ENCODE measurements at regions not wholly inside any gene's neighbourhood (a gene's known extent, or its start where the extent isn't known, plus 50 kb on each side); places are given as distances from the start of the nearest gene placed in this dataset.

GRCh38 chr20:10824750-10825500, 151.1 kb upstream of the JAG1 start:
- no peak for TF ChIP-seq FOXP2 (optimal IDR thresholded peaks at IDR 0.05; ENCODE audit: borderline replicate concordance, extremely low read depth, extremely low read length, insufficient read depth)
- no peak for TF ChIP-seq SIN3A (IDR thresholded peaks at IDR 0.05; ENCODE audit: borderline replicate concordance, insufficient read depth, low read length)
- TF ChIP-seq REST (IDR thresholded peaks at IDR 0.05; ENCODE audit: insufficient read depth in 1 of 2, low read depth in 2 of 2, low read length in 2 of 2): no peak
- TF ChIP-seq TAF1 (IDR thresholded peaks at IDR 0.05; ENCODE audit: borderline replicate concordance, insufficient read depth, low read length): no peak
- no peak for TF ChIP-seq POLR2AphosphoS5 (IDR thresholded peaks at IDR 0.05; ENCODE audit: low read depth, low read length)

- TF ChIP-seq FOXP2 (optimal IDR thresholded peaks at IDR 0.05; ENCODE audit: borderline replicate concordance, extremely low read depth, extremely low read length, insufficient read depth) (no peak), SIN3A (IDR thresholded peaks at IDR 0.05; ENCODE audit: borderline replicate concordance, insufficient read depth, low read length) (no peak), REST (IDR thresholded peaks at IDR 0.05; ENCODE audit: insufficient read depth in 1 of 2, low read depth in 2 of 2, low read length in 2 of 2) (no peak), TAF1 (IDR thresholded peaks at IDR 0.05; ENCODE audit: borderline replicate concordance, insufficient read depth, low read length) (no peak), POLR2AphosphoS5 (IDR thresholded peaks at IDR 0.05; ENCODE audit: low read depth, low read length) (no peak)
Observed at GRCh38 chr20:10826111-10826510, 152.3 kb upstream of the JAG1 start.

- TF ChIP-seq POLR2AphosphoS5 (IDR thresholded peaks at IDR 0.05; ENCODE audit: low read depth, low read length): no peak
- TF ChIP-seq TAF1 (IDR thresholded peaks at IDR 0.05; ENCODE audit: borderline replicate concordance, insufficient read depth, low read length): no peak
- TF ChIP-seq FOXP2 (optimal IDR thresholded peaks at IDR 0.05; ENCODE audit: borderline replicate concordance, extremely low read depth, extremely low read length, insufficient read depth): no peak
- no peak for TF ChIP-seq SIN3A (IDR thresholded peaks at IDR 0.05; ENCODE audit: borderline replicate concordance, insufficient read depth, low read length)
- no peak for TF ChIP-seq REST (IDR thresholded peaks at IDR 0.05; ENCODE audit: insufficient read depth in 1 of 2, low read depth in 2 of 2, low read length in 2 of 2)
Observed at GRCh38 chr20:10828180-10828579, 154.4 kb upstream of the JAG1 start.

- no peak for TF ChIP-seq FOXP2 (optimal IDR thresholded peaks at IDR 0.05; ENCODE audit: borderline replicate concordance, extremely low read depth, extremely low read length, insufficient read depth)
- TF ChIP-seq TAF1 (IDR thresholded peaks at IDR 0.05; ENCODE audit: borderline replicate concordance, insufficient read depth, low read length): no peak
- no peak for TF ChIP-seq SIN3A (IDR thresholded peaks at IDR 0.05; ENCODE audit: borderline replicate concordance, insufficient read depth, low read length)
- TF ChIP-seq REST (IDR thresholded peaks at IDR 0.05; ENCODE audit: insufficient read depth in 1 of 2, low read depth in 2 of 2, low read length in 2 of 2): no peak
- no peak for TF ChIP-seq POLR2AphosphoS5 (IDR thresholded peaks at IDR 0.05; ENCODE audit: low read depth, low read length)
Observed at GRCh38 chr20:10832141-10832540, 158.3 kb upstream of the JAG1 start.
